GM18870 (cell line): ENCODE measurements at regions not wholly inside any gene's neighbourhood (a gene's known extent, or its start where the extent isn't known, plus 50 kb on each side); places are given as distances from the start of the nearest gene placed in this dataset.

ENCODE experiments used
- ATAC-seq: cut with Tn5 transposase; IDR thresholded peaks from one replicate; pipeline ENCODE4 v1.9.1; 2021; ENCODE audit warnings: moderate library complexity; ENCODE audit not compliant: unreplicated experiment

- ATAC-seq, result no peak
Observed at GRCh38 chr4:29121586-29121985, 1598.6 kb upstream of the PCDH7 start.

- no peak for ATAC-seq
Observed at GRCh38 chr4:29128810-29129209, 1591.4 kb upstream of the PCDH7 start.

- no peak for ATAC-seq
Observed at GRCh38 chr4:29131304-29131703, 1588.9 kb upstream of the PCDH7 start.

GRCh38 chr4:29142708-29143107 is 1577.5 kb upstream of the PCDH7 start:
- no peak for ATAC-seq

- no peak for ATAC-seq
Observed at GRCh38 chr4:29151584-29151983, 1568.6 kb upstream of the PCDH7 start.

GRCh38 chr4:29153642-29154041 is 1566.5 kb upstream of the PCDH7 start:
- no peak for ATAC-seq

- no peak for ATAC-seq
Observed at GRCh38 chr4:29175291-29175690, 1544.9 kb upstream of the PCDH7 start.

- ATAC-seq, result no peak
Observed at GRCh38 chr4:29199025-29199424, 1521.1 kb upstream of the PCDH7 start.

GRCh38 chr4:29199485-29199884 is 1520.7 kb upstream of the PCDH7 start:
- ATAC-seq, result no peak

GRCh38 chr4:29213020-29213419 is 1507.1 kb upstream of the PCDH7 start:
- ATAC-seq, result no peak

- no peak for ATAC-seq
Observed at GRCh38 chr4:29220761-29221160, 1499.4 kb upstream of the PCDH7 start.

GRCh38 chr4:29224911-29225310 is 1495.3 kb upstream of the PCDH7 start:
- ATAC-seq, result no peak

GRCh38 chr4:29240641-29241040 is 1479.5 kb upstream of the PCDH7 start:
- no peak for ATAC-seq

GRCh38 chr4:29243054-29243453 is 1477.1 kb upstream of the PCDH7 start:
- ATAC-seq, result no peak

- ATAC-seq, result no peak
Observed at GRCh38 chr4:29243851-29244250, 1476.3 kb upstream of the PCDH7 start.

GRCh38 chr4:29259556-29259955 is 1460.6 kb upstream of the PCDH7 start:
- no peak for ATAC-seq

GRCh38 chr4:29262986-29263385 is 1457.2 kb upstream of the PCDH7 start:
- no peak for ATAC-seq

- no peak for ATAC-seq
Observed at GRCh38 chr4:29276150-29276549, 1444.0 kb upstream of the PCDH7 start.

GRCh38 chr4:29277381-29277780 is 1442.8 kb upstream of the PCDH7 start:
- no peak for ATAC-seq

- ATAC-seq, result no peak
Observed at GRCh38 chr4:29278585-29278984, 1441.6 kb upstream of the PCDH7 start.

GRCh38 chr4:29289118-29289517 is 1431.1 kb upstream of the PCDH7 start:
- no peak for ATAC-seq

GRCh38 chr4:29295280-29295679 is 1424.9 kb upstream of the PCDH7 start:
- ATAC-seq, result no peak

GRCh38 chr4:29304595-29304994 is 1415.6 kb upstream of the PCDH7 start:
- ATAC-seq, result no peak

GRCh38 chr4:29307256-29307655 is 1412.9 kb upstream of the PCDH7 start:
- no peak for ATAC-seq
